Thoracic aorta (tissue), 2 donors: ENCODE measurements at regions not wholly inside any gene's neighbourhood (a gene's known extent, or its start where the extent isn't known, plus 50 kb on each side); places are given as distances from the start of the nearest gene placed in this dataset.

Experiments
- ATAC-seq: fragments of 150-250 bp; one replicate; pipeline ENCODE4 v1.8.0; 2017; ENCODE audit warnings: low read depth; ENCODE audit not compliant: insufficient number of reproducible peaks, low FRiP score
- DNase-seq: peaks from one replicate; pipeline ENCODE4 v3.0.0-alpha.2; 2020; ENCODE audit warnings: low spot score
- H3K27ac ChIP-seq, 2 donors: fragments of 200-600 bp; sonication (generic); 1 replicate in 1 of 2; 2 replicates in 1 of 2; pipeline ENCODE4 v1.5.1; 2016; ENCODE audit warnings: mild to moderate bottlenecking in 2 of 2, moderate library complexity in 2 of 2
- H3K27me3 ChIP-seq: fragments of 200-600 bp; sonication (generic); replicated peaks from 2 replicates; pipeline ENCODE4 v1.6.0; 2016; ENCODE audit warnings: mild to moderate bottlenecking; ENCODE audit not compliant: insufficient read depth
- H3K36me3 ChIP-seq: fragments of 200-600 bp; sonication (generic); one replicate; pipeline ENCODE4 v1.5.1; 2016
- H3K4me1 ChIP-seq, 2 donors: fragments of 200-600 bp; sonication (generic); 1 replicate in 1 of 2; 2 replicates in 1 of 2; pipeline versions ENCODE4 v1.5.1 to v1.6.0; 2016; ENCODE audit warnings: low read depth in 2 of 2, mild to moderate bottlenecking in 1 of 2; ENCODE audit not compliant: control insufficient read depth in 1 of 2
- H3K4me3 ChIP-seq: fragments of 200-600 bp; sonication (generic); 2 replicates; pipeline ENCODE4 v1.5.1; 2016; ENCODE audit warnings: mild to moderate bottlenecking
- H3K9me3 ChIP-seq: fragments of 200-600 bp; sonication (generic); 2 replicates; pipeline ENCODE4 v1.5.1; 2016
- TF ChIP-seq, protein P1 (sequence below): fragments of 200-600 bp; sonication (generic); IDR thresholded peaks from one replicate; pipeline ENCODE4 v1.5.1; 2019; ENCODE audit warnings: antibody characterized with exemption

DNA sequence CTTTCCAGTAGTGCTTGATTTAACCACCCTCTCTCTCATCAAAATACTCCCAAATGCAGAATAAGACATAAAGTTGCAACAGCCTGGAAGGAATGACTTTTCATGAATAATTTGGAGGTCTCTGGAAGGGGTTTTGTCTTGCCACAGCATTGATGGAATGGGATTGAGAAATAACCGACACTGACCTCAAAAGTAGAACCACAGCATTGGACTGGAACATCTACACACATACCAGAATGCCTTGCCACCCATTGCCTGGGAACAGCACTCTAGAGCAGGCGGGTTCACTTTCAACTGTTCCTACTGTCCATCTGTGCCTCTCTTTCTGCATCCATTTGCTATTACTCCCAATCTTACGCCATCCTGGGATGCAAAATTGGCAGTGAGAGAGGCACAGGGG is 149.1 kb upstream of the USP24 start:
- TF ChIP-seq, protein P1, sequence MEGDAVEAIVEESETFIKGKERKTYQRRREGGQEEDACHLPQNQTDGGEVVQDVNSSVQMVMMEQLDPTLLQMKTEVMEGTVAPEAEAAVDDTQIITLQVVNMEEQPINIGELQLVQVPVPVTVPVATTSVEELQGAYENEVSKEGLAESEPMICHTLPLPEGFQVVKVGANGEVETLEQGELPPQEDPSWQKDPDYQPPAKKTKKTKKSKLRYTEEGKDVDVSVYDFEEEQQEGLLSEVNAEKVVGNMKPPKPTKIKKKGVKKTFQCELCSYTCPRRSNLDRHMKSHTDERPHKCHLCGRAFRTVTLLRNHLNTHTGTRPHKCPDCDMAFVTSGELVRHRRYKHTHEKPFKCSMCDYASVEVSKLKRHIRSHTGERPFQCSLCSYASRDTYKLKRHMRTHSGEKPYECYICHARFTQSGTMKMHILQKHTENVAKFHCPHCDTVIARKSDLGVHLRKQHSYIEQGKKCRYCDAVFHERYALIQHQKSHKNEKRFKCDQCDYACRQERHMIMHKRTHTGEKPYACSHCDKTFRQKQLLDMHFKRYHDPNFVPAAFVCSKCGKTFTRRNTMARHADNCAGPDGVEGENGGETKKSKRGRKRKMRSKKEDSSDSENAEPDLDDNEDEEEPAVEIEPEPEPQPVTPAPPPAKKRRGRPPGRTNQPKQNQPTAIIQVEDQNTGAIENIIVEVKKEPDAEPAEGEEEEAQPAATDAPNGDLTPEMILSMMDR: no peak
- H3K9me3 ChIP-seq: no peaks in the 10 kb centered on the region
- no peaks in the 10 kb centered on the region for H3K27me3 ChIP-seq
- H3K27ac ChIP-seq: no peak overlapping the region
- ATAC-seq: no peak
- H3K36me3 ChIP-seq: no peaks in the 10 kb centered on the region
- H3K4me1 ChIP-seq: no peaks in the 10 kb centered on the region
- DNase-seq: no peak
- no peak overlapping the region for H3K4me3 ChIP-seq

- Histone ChIP-seq H3K4me1 (no peaks in the 10 kb centered on the region), H3K27me3 (no peaks in the 10 kb centered on the region), H3K4me3 (no peak overlapping the region), H3K36me3 (no peaks in the 10 kb centered on the region), H3K27ac (no peak overlapping the region), H3K9me3 (no peaks in the 10 kb centered on the region)
- TF ChIP-seq, protein P1: no peak
- DNase-seq: no peak
- no peak for ATAC-seq
Observed at GRCh38 chr1:55363268-55363667, 148.1 kb upstream of the USP24 start.

- ATAC-seq: no peak
- H3K27ac ChIP-seq: no peak overlapping the region
Observed at GRCh38 chr1:55362558-55362957, 147.4 kb upstream of the USP24 start.

DNA sequence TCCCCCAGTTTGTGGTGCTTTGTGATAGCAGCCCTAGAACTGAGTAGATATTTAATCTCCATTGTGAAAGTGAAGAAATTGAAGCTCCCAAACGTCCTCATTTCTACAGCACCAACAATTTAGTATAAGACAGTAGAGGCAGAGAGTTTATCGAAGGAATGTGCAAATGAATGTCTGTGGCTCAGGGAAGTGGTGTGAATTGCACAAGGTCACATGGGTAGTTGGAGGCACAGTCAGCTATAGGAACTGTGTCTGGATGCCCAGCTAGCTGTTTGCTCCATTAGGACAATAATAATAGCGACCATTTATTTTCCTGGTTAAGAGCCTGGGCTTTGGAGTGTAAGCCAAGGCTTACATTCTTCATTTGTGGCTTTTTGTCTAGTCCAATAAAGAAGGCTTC is 144.4 kb upstream of the USP24 start:
- H3K27ac ChIP-seq: no peak overlapping the region
- H3K36me3 ChIP-seq: no peaks in the 10 kb centered on the region
- no peak for DNase-seq
- no peak for ATAC-seq
- TF ChIP-seq, protein P1: no peak
- H3K9me3 ChIP-seq: no peaks in the 10 kb centered on the region
- H3K4me1 ChIP-seq: no peaks in the 10 kb centered on the region
- no peaks in the 10 kb centered on the region for H3K27me3 ChIP-seq
- no peak overlapping the region for H3K4me3 ChIP-seq

More at GRCh38 chr1:55362558-55362957, 147.4 kb upstream of the USP24 start:
- Histone ChIP-seq H3K9me3 (no peaks in the 10 kb centered on the region), H3K4me3 (no peak overlapping the region), H3K36me3 (no peaks in the 10 kb centered on the region), H3K4me1 (no peaks in the 10 kb centered on the region), H3K27me3 (no peaks in the 10 kb centered on the region)
- DNase-seq: no peak
- TF ChIP-seq, protein P1: no peak

- ATAC-seq (no peak), DNase-seq (no peak)
- no peaks in the 10 kb centered on the region for H3K27me3 ChIP-seq
- no peak overlapping the region for H3K27ac ChIP-seq
- H3K36me3 ChIP-seq: no peaks in the 10 kb centered on the region
- H3K9me3 ChIP-seq: no peaks in the 10 kb centered on the region
- H3K4me3 ChIP-seq: no peak overlapping the region
- no peaks in the 10 kb centered on the region for H3K4me1 ChIP-seq
- TF ChIP-seq, protein P1: no peak
Observed at GRCh38 chr1:55358581-55358980, 143.4 kb upstream of the USP24 start.
